ENCODE measurements at regions not wholly inside any gene's neighbourhood (a gene's known extent, or its start where the extent isn't known, plus 50 kb on each side); places are given as distances from the start of the nearest gene placed in this dataset.

- intact Hi-C loops (cut with micrococcal nuclease), result no loop called here
- no peak overlapping the region for H3K4me2 ChIP-seq (ENCODE audit: insufficient read depth, low read length)
- H3K36me3 ChIP-seq (ENCODE audit: control insufficient read depth, insufficient read depth, low read length), result no peaks in the 10 kb centered on the region
- POLR2A ChIA-PET, result no interaction called here
- H3K9me3 ChIP-seq (replicated peaks; ENCODE audit: control insufficient read depth, insufficient read depth, low read depth, low read length), result no peaks in the 10 kb centered on the region
- in situ Hi-C loops (cut with MboI), result no loop called here
- H2AFZ ChIP-seq (ENCODE audit: low read depth, low read length), result no peak overlapping the region
- no peaks in the 10 kb centered on the region for H3K27me3 ChIP-seq (ENCODE audit: control insufficient read depth in 2 of 2, insufficient read depth in 2 of 2, low read length in 2 of 2)
- CTCF ChIA-PET (ENCODE audit: low intra/inter-chr PET ratio), result no interaction called here
- no peaks in the 10 kb centered on the region for H3K9me1 ChIP-seq (ENCODE audit: control insufficient read depth, insufficient read depth, low read length)
- no peak overlapping the region for H3K9ac ChIP-seq (ENCODE audit: insufficient read depth in 1 of 2, low read depth in 2 of 2, low read length in 2 of 2)
- no peaks in the 10 kb centered on the region for H3K79me2 ChIP-seq (ENCODE audit: control insufficient read depth, insufficient read depth, low read length)
- TF ChIP-seq ZNF696 (CRISPR knock-in tag; conservative IDR thresholded peaks at IDR 0.05) (no peak), MTA2 (IDR thresholded peaks at IDR 0.05; ENCODE audit: low read depth) (no peak), GMEB1 (CRISPR knock-in tag; IDR thresholded peaks at IDR 0.05) (no peak)
- no peak overlapping the region for H3K4me3 ChIP-seq
- ATAC-seq, result no peak
- no peaks in the 10 kb centered on the region for H4K20me1 ChIP-seq (replicated peaks; ENCODE audit: control insufficient read depth, insufficient read depth, low read length)
- BruUV-seq (replicated peaks), result no TSS peak
- no peak for FAIRE-seq
- no peak for DNase-seq (ENCODE audit: extremely low read depth in 1 of 4, low spot score in 3 of 4)
- H3K4me1 ChIP-seq (replicated peaks in 1 of 2; ENCODE audit: control insufficient read depth in 2 of 2, insufficient read depth in 2 of 2, low read length in 2 of 2), result no peaks in the 10 kb centered on the region
- 6% methylated on average over 1 of the region's 1 CpG for WGBS (ENCODE audit: insufficient coverage, low coverage, missing lambda C conversion rate)
- H3K27ac ChIP-seq (ENCODE audit: extremely low read depth, low read depth, low read length), result no peak overlapping the region
Measured at GRCh38 chr5:159582756-159583541, 252.7 kb upstream of the IL12B start.

- 5% methylated on average over 5 of the region's 5 CpGs for WGBS (ENCODE audit: insufficient coverage, low coverage, missing lambda C conversion rate)
- no peak overlapping the region for H3K9ac ChIP-seq (ENCODE audit: insufficient read depth in 1 of 2, low read depth in 2 of 2, low read length in 2 of 2)
- intact Hi-C loops (cut with micrococcal nuclease), result no loop called here
- no peak for ATAC-seq
- H3K4me2 ChIP-seq (ENCODE audit: insufficient read depth, low read length), result no peak overlapping the region
- no peak for FAIRE-seq
- no peaks in the 10 kb centered on the region for H3K27me3 ChIP-seq (ENCODE audit: control insufficient read depth in 2 of 2, insufficient read depth in 2 of 2, low read length in 2 of 2)
- no peak for DNase-seq (ENCODE audit: extremely low read depth in 1 of 4, low spot score in 3 of 4)
- no peaks in the 10 kb centered on the region for H4K20me1 ChIP-seq (replicated peaks; ENCODE audit: control insufficient read depth, insufficient read depth, low read length)
- no peaks in the 10 kb centered on the region for H3K79me2 ChIP-seq (ENCODE audit: control insufficient read depth, insufficient read depth, low read length)
- H2AFZ ChIP-seq (ENCODE audit: low read depth, low read length), result no peak overlapping the region
- H3K36me3 ChIP-seq (ENCODE audit: control insufficient read depth, insufficient read depth, low read length), result no peaks in the 10 kb centered on the region
- no peaks in the 10 kb centered on the region for H3K4me1 ChIP-seq (replicated peaks in 1 of 2; ENCODE audit: control insufficient read depth in 2 of 2, insufficient read depth in 2 of 2, low read length in 2 of 2)
- no peak overlapping the region for H3K27ac ChIP-seq (ENCODE audit: extremely low read depth, low read depth, low read length)
- H3K4me3 ChIP-seq, result no peak overlapping the region
- BruUV-seq (replicated peaks), result no TSS peak
- H3K9me3 ChIP-seq (replicated peaks; ENCODE audit: control insufficient read depth, insufficient read depth, low read depth, low read length), result no peaks in the 10 kb centered on the region
- in situ Hi-C loops (cut with MboI), result no loop called here
- ChIA-PET POLR2A (no interaction called here), CTCF (ENCODE audit: low intra/inter-chr PET ratio) (no interaction called here)
- H3K9me1 ChIP-seq (ENCODE audit: control insufficient read depth, insufficient read depth, low read length), result no peaks in the 10 kb centered on the region
- TF ChIP-seq KDM5B (IDR thresholded peaks at IDR 0.05; ENCODE audit: insufficient replicate concordance, low read depth, low read length) (no peak), ARID2 (IDR thresholded peaks at IDR 0.05) (no peak), SETDB1 (IDR thresholded peaks at IDR 0.05; ENCODE audit: low read length) (no peak), ZHX1 (conservative IDR thresholded peaks at IDR 0.05; ENCODE audit: low read length) (no peak), U2AF2 (optimal IDR thresholded peaks at IDR 0.05; ENCODE audit: low read depth, low read length) (no peak), ZNF431 (CRISPR knock-in tag; IDR thresholded peaks at IDR 0.05) (no peak), RNF2 (IDR thresholded peaks at IDR 0.05) (no peak), ZNF717 (CRISPR knock-in tag; IDR thresholded peaks at IDR 0.05) (no peak)
Measured at GRCh38 chr5:159586921-159587320, 256.6 kb upstream of the IL12B start.
